Vagina (tissue), 2 donors: ENCODE measurements at regions not wholly inside any gene's neighbourhood (a gene's known extent, or its start where the extent isn't known, plus 50 kb on each side); places are given as distances from the start of the nearest gene placed in this dataset.

Experiments used
- POLR2A ChIP-seq, 2 donors: fragments of 450-650 bp; IDR thresholded peaks; one replicate each; pipeline ENCODE4 v1.6.1; 2017; ENCODE audit warnings: antibody characterized with exemption in 2 of 2, mild to moderate bottlenecking in 2 of 2, moderate library complexity in 2 of 2
- POLR2AphosphoS5 ChIP-seq, 2 donors: sonication (generic); formaldehyde crosslinking; IDR thresholded peaks; one replicate each; pipeline ENCODE4 v1.9.0; 2017; ENCODE audit warnings: antibody characterized with exemption in 2 of 2, mild to moderate bottlenecking in 2 of 2, low read depth in 1 of 2; ENCODE audit not compliant: insufficient read depth in 1 of 2
- TF ChIP-seq, protein P1 (sequence below), 3 experiments: fragments of 450-650 bp in 2 of 3; fragments of 200-600 bp in 1 of 3; sonication (generic) in 1 of 3; IDR thresholded peaks; one replicate each; pipeline ENCODE4 v1.5.1; 2017 to 2019; ENCODE audit warnings: antibody characterized with exemption in 3 of 3, mild to moderate bottlenecking in 2 of 3, moderate library complexity in 2 of 3

DNA sequence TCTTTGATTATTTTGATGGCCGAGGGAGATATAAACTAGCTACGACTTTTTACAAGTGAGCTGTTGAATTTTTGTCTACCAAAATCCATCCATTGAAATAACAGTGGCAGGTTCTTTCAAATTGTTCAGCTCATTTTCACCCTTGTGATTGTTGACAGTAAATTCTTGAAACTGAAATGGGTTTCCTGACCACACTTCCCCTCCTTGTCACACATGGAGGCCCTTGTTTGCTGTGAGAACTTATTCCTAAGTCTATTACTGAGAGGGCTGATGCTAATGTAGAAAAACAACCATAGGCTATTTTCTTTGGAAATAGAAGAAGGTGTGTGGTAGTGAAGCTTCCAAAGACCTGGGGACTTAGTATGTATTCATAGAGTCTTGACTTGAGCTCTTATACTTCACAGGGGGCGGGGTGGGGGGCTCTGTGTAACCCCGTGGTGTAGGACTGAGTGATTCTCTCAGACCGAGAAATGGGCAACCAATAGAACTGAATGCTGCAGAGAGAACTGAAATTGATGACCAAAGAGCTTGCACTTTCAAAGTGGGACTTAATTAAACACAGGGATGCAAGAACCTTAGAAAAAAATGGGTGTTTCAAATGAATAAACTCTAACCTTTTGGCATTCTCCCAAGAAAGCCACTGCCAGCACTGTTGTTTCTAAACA is 718.9 kb downstream of the CCSER2 start:
- TF ChIP-seq, protein P1, sequence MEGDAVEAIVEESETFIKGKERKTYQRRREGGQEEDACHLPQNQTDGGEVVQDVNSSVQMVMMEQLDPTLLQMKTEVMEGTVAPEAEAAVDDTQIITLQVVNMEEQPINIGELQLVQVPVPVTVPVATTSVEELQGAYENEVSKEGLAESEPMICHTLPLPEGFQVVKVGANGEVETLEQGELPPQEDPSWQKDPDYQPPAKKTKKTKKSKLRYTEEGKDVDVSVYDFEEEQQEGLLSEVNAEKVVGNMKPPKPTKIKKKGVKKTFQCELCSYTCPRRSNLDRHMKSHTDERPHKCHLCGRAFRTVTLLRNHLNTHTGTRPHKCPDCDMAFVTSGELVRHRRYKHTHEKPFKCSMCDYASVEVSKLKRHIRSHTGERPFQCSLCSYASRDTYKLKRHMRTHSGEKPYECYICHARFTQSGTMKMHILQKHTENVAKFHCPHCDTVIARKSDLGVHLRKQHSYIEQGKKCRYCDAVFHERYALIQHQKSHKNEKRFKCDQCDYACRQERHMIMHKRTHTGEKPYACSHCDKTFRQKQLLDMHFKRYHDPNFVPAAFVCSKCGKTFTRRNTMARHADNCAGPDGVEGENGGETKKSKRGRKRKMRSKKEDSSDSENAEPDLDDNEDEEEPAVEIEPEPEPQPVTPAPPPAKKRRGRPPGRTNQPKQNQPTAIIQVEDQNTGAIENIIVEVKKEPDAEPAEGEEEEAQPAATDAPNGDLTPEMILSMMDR (IDR thresholded peaks at IDR 0.05), result no peak
- TF ChIP-seq POLR2AphosphoS5 (IDR thresholded peaks at IDR 0.05; ENCODE audit: insufficient read depth in 1 of 2, low read depth in 1 of 2) (no peak), POLR2A (IDR thresholded peaks at IDR 0.05) (no peak)
